ENCODE measurements at regions not wholly inside any gene's neighbourhood (a gene's known extent, or its start where the extent isn't known, plus 50 kb on each side); places are given as distances from the start of the nearest gene placed in this dataset.

GRCh38 chr9:129405827-129406213, 215.1 kb downstream of the C9orf50 start:
- no peak for DNase-seq
- Mint-ChIP-seq H3K4me1 (peaks cover 7% of the 10 kb centered on the region), H3K27me3 (peaks cover 3% of the 10 kb centered on the region), H3K9me3 (peaks cover 11% of the 10 kb centered on the region), H3K36me3 (ENCODE audit: low read depth) (peaks cover 10% of the 10 kb centered on the region), H3K4me3 (no peak overlapping the region), H3K27ac (no peak overlapping the region)
- POLR2A ChIA-PET, result no interaction called here
- CTCF ChIA-PET, result interaction anchor here (0.6 kb wide), 1 partner anchor 12 kb away, joined by 3 read pairs; no protein-coding TSS in a partner anchor

GRCh38 chr9:129405089-129405826, 215.6 kb downstream of the C9orf50 start:
- H3K9me3 Mint-ChIP-seq, result peaks cover 5% of the 10 kb centered on the region
- H3K36me3 Mint-ChIP-seq (ENCODE audit: low read depth), result peaks cover 4% of the 10 kb centered on the region
- peaks cover 2% of the 10 kb centered on the region for H3K4me1 Mint-ChIP-seq
- ChIA-PET POLR2A (no interaction called here), CTCF (interaction anchor here (0.6 kb wide), 1 partner anchor 12 kb away, joined by 3 read pairs; no protein-coding TSS in a partner anchor)
- peaks cover 3% of the 10 kb centered on the region for H3K27me3 Mint-ChIP-seq
- H3K4me3 Mint-ChIP-seq, result no peak overlapping the region
- DNase-seq, result no peak
- H3K27ac Mint-ChIP-seq, result no peak overlapping the region

- no peaks in the 10 kb centered on the region for H3K9me3 Mint-ChIP-seq
- no peak overlapping the region for H3K27ac Mint-ChIP-seq
- ChIA-PET POLR2A (no interaction called here), CTCF (no interaction called here)
- no peak for DNase-seq
- H3K27me3 Mint-ChIP-seq, result peaks cover 3% of the 10 kb centered on the region
- no peak overlapping the region for H3K4me3 Mint-ChIP-seq
- H3K4me1 Mint-ChIP-seq, result no peaks in the 10 kb centered on the region
- H3K36me3 Mint-ChIP-seq (ENCODE audit: low read depth), result no peaks in the 10 kb centered on the region
Measured at GRCh38 chr9:129404621-129405020, 216.3 kb downstream of the C9orf50 start.

- ChIA-PET CTCF (no interaction called here), POLR2A (no interaction called here)
- H3K4me3 Mint-ChIP-seq, result no peak overlapping the region
Measured at GRCh38 chr9:129403779-129404620, 216.9 kb downstream of the C9orf50 start.

GRCh38 chr9:129402931-129403778, 217.7 kb downstream of the C9orf50 start:
- ChIA-PET CTCF (no interaction called here), POLR2A (no interaction called here)
- Mint-ChIP-seq H3K4me1 (no peaks in the 10 kb centered on the region), H3K4me3 (no peak overlapping the region), H3K27me3 (peaks cover 3% of the 10 kb centered on the region), H3K36me3 (ENCODE audit: low read depth) (no peaks in the 10 kb centered on the region), H3K9me3 (no peaks in the 10 kb centered on the region), H3K27ac (no peak overlapping the region)
- DNase-seq, result no peak

More at GRCh38 chr9:129403779-129404620, 216.9 kb downstream of the C9orf50 start:
- Mint-ChIP-seq H3K27me3 (peaks cover 3% of the 10 kb centered on the region), H3K36me3 (ENCODE audit: low read depth) (no peaks in the 10 kb centered on the region), H3K27ac (no peak overlapping the region), H3K4me1 (no peaks in the 10 kb centered on the region), H3K9me3 (no peaks in the 10 kb centered on the region)
- DNase-seq, result no peak

- Mint-ChIP-seq H3K27me3 (peaks cover 3% of the 10 kb centered on the region), H3K36me3 (ENCODE audit: low read depth) (no peaks in the 10 kb centered on the region), H3K4me1 (no peaks in the 10 kb centered on the region), H3K4me3 (no peak overlapping the region), H3K9me3 (no peaks in the 10 kb centered on the region), H3K27ac (no peak overlapping the region)
- CTCF ChIA-PET, result no interaction called here
- POLR2A ChIA-PET, result interaction anchor here (0.9 kb wide), 1 partner anchor 10 kb away, joined by 3 read pairs; no protein-coding TSS in a partner anchor
- no peak for DNase-seq
Measured at GRCh38 chr9:129402371-129402739, 218.5 kb downstream of the C9orf50 start.

- H3K4me1 Mint-ChIP-seq, result no peaks in the 10 kb centered on the region
- ChIA-PET POLR2A (interaction anchor here (0.9 kb wide), 1 partner anchor 11 kb away, joined by 3 read pairs; no protein-coding TSS in a partner anchor), CTCF (no interaction called here)
- no peaks in the 10 kb centered on the region for H3K9me3 Mint-ChIP-seq
- DNase-seq, result no peak
- H3K27me3 Mint-ChIP-seq, result peaks cover 3% of the 10 kb centered on the region
- H3K36me3 Mint-ChIP-seq (ENCODE audit: low read depth), result no peaks in the 10 kb centered on the region
- H3K27ac Mint-ChIP-seq, result no peak overlapping the region
- no peak overlapping the region for H3K4me3 Mint-ChIP-seq
Measured at GRCh38 chr9:129401623-129402370, 219.1 kb downstream of the C9orf50 start.

GRCh38 chr9:129400971-129401622, 219.8 kb downstream of the C9orf50 start:
- CTCF ChIA-PET, result no interaction called here
- POLR2A ChIA-PET, result no interaction called here
- Mint-ChIP-seq H3K9me3 (no peaks in the 10 kb centered on the region), H3K27ac (no peak overlapping the region), H3K4me3 (no peak overlapping the region), H3K27me3 (peaks cover 3% of the 10 kb centered on the region), H3K4me1 (no peaks in the 10 kb centered on the region), H3K36me3 (ENCODE audit: low read depth) (no peaks in the 10 kb centered on the region)
- no peak for DNase-seq

GRCh38 chr9:129400001-129400970, 220.6 kb downstream of the C9orf50 start:
- Mint-ChIP-seq H3K4me1 (no peaks in the 10 kb centered on the region), H3K9me3 (no peaks in the 10 kb centered on the region), H3K4me3 (no peak overlapping the region), H3K27me3 (peaks cover 3% of the 10 kb centered on the region), H3K27ac (no peak overlapping the region), H3K36me3 (ENCODE audit: low read depth) (no peaks in the 10 kb centered on the region)
- DNase-seq, result no peak
- ChIA-PET CTCF (no interaction called here), POLR2A (no interaction called here)

GRCh38 chr9:129399634-129399990, 221.3 kb downstream of the C9orf50 start:
- H3K4me1 Mint-ChIP-seq, result no peaks in the 10 kb centered on the region

GRCh38 chr9:129398961-129399633, 221.0 kb upstream of the IER5L start:
- no peaks in the 10 kb centered on the region for H3K9me3 Mint-ChIP-seq
- peaks cover 3% of the 10 kb centered on the region for H3K27me3 Mint-ChIP-seq
- ChIA-PET CTCF (no interaction called here), POLR2A (no interaction called here)
- H3K4me3 Mint-ChIP-seq, result no peak overlapping the region
- H3K36me3 Mint-ChIP-seq (ENCODE audit: low read depth), result no peaks in the 10 kb centered on the region
- no peak for DNase-seq
- no peaks in the 10 kb centered on the region for H3K4me1 Mint-ChIP-seq
- no peak overlapping the region for H3K27ac Mint-ChIP-seq

More at GRCh38 chr9:129399634-129399990, 221.3 kb downstream of the C9orf50 start:
- peaks cover 3% of the 10 kb centered on the region for H3K27me3 Mint-ChIP-seq
- ChIA-PET POLR2A (no interaction called here), CTCF (no interaction called here)
- DNase-seq, result no peak
- no peaks in the 10 kb centered on the region for H3K36me3 Mint-ChIP-seq (ENCODE audit: low read depth)
- no peak overlapping the region for H3K4me3 Mint-ChIP-seq
- H3K9me3 Mint-ChIP-seq, result no peaks in the 10 kb centered on the region
- no peak overlapping the region for H3K27ac Mint-ChIP-seq

All from activated CD4-positive, alpha-beta memory T cell treated with anti-CD3 and anti-CD28 coated beads, Interleukin-2, amount 10 ng/mL, durations not matched to agents 7 days and 5 days (primary cell).